WI38 (cell line): ENCODE measurements at regions not wholly inside any gene's neighbourhood (a gene's known extent, or its start where the extent isn't known, plus 50 kb on each side); places are given as distances from the start of the nearest gene placed in this dataset.

Experiments used
- H3K4me3 ChIP-seq: 2 replicates; pipeline ENCODE4 v1.5.1; 2011; ENCODE audit warnings: low read depth, mild to moderate bottlenecking, control low read depth, low read length
- CTCF ChIP-seq: IDR thresholded peaks from 2 replicates; pipeline ENCODE4 v1.5.1; 2012; ENCODE audit warnings: low read depth, mild to moderate bottlenecking, control low read depth, low read length

GRCh38 chr1:201589186-201589585 lies 50.3 kb downstream of the NAV1 start:
- H3K4me3 ChIP-seq: no peak overlapping the region

GRCh38 chr1:201590474-201590873 lies 51.5 kb downstream of the NAV1 start:
- TF ChIP-seq CTCF: no peak
- H3K4me3 ChIP-seq: no peak overlapping the region

More at GRCh38 chr1:201589186-201589585, 50.3 kb downstream of the NAV1 start:
- no peak for TF ChIP-seq CTCF

GRCh38 chr1:201591348-201591747 lies 52.4 kb downstream of the NAV1 start:
- TF ChIP-seq CTCF: no peak
- H3K4me3 ChIP-seq: no peak overlapping the region

GRCh38 chr1:201591981-201592380 lies 53.1 kb downstream of the NAV1 start:
- H3K4me3 ChIP-seq: no peak overlapping the region
- TF ChIP-seq CTCF: no peak

GRCh38 chr1:201593200-201593921 lies 54.4 kb downstream of the NAV1 start:
- no peak overlapping the region for H3K4me3 ChIP-seq
- no peak for TF ChIP-seq CTCF

- TF ChIP-seq CTCF: no peak
- no peak overlapping the region for H3K4me3 ChIP-seq
Observed at GRCh38 chr1:201594575-201595245, 55.8 kb downstream of the NAV1 start.

GRCh38 chr1:201595381-201595780 lies 56.5 kb downstream of the NAV1 start:
- TF ChIP-seq CTCF: no peak

More at GRCh38 chr1:201595381-201595780, 56.5 kb downstream of the NAV1 start:
- no peak overlapping the region for H3K4me3 ChIP-seq
